ENCODE measurements at regions not wholly inside any gene's neighbourhood (a gene's known extent, or its start where the extent isn't known, plus 50 kb on each side); places are given as distances from the start of the nearest gene placed in this dataset.
"Not testable (repeated sequence)": the region's sequence is repeated elsewhere in the genome, so short reads cannot be mapped to it uniquely, and the experiment has no call there.

- 74 to 84% (median 80%) methylated on average over 10 of the region's 10 CpGs for WGBS, 3 donors
- H3K27ac ChIP-seq (ENCODE audit: low read depth, low read length): no peak overlapping the region
Measured at GRCh38 chr22:47615051-47615450, 852.6 kb downstream of the TBC1D22A start.

GRCh38 chr22:47613606-47614350, 851.3 kb downstream of the TBC1D22A start:
- no peak overlapping the region for H3K27ac ChIP-seq (ENCODE audit: low read depth, low read length)
- 78 to 90% (median 88%) methylated on average over 13 of the region's 13 CpGs for WGBS, 3 donors

GRCh38 chr22:47613181-47613580, 850.7 kb downstream of the TBC1D22A start:
- H3K27ac ChIP-seq (ENCODE audit: low read depth, low read length): not testable (repeated sequence)
- WGBS, 3 donors: 72 to 80% (median 78%) methylated on average over 11 of the region's 11 CpGs

GRCh38 chr22:47612311-47612910, 850.0 kb downstream of the TBC1D22A start:
- 66 to 76% (median 72%) methylated on average over 17 of the region's 17 CpGs for WGBS, 3 donors

GRCh38 chr22:47610764-47611163, 848.3 kb downstream of the TBC1D22A start:
- H3K27ac ChIP-seq (ENCODE audit: low read depth, low read length): no peak overlapping the region
- WGBS, 3 donors: 89 to 93% (median 93%) methylated on average over 9 of the region's 9 CpGs

More at GRCh38 chr22:47612311-47612910, 850.0 kb downstream of the TBC1D22A start:
- H3K27ac ChIP-seq (ENCODE audit: low read depth, low read length): no peak overlapping the region

- WGBS, 3 donors: 85 to 91% (median 87%) methylated on average over 11 to 12 of the region's 12 CpGs
- no peak overlapping the region for H3K27ac ChIP-seq (ENCODE audit: low read depth, low read length)
Measured at GRCh38 chr22:47610281-47610680, 847.8 kb downstream of the TBC1D22A start.

- no peak overlapping the region for H3K27ac ChIP-seq (ENCODE audit: low read depth, low read length)
- WGBS, 3 donors: 64 to 75% (median 67%) methylated on average over 13 of the region's 13 CpGs
Measured at GRCh38 chr22:47609653-47610052, 847.2 kb downstream of the TBC1D22A start.

- WGBS, 3 donors: 67 to 83% (median 80%) methylated on average over 3 of the region's 3 CpGs
- no peak overlapping the region for H3K27ac ChIP-seq (ENCODE audit: low read depth, low read length)
Measured at GRCh38 chr22:47608421-47608820, 846.0 kb downstream of the TBC1D22A start.

GRCh38 chr22:47607486-47607885, 845.0 kb downstream of the TBC1D22A start:
- no peak overlapping the region for H3K27ac ChIP-seq (ENCODE audit: low read depth, low read length)
- WGBS, 3 donors: 86 to 90% (median 87%) methylated on average over 6 to 7 of the region's 7 CpGs

- 78 to 91% (median 90%) methylated on average over 9 of the region's 9 CpGs for WGBS, 3 donors
- H3K27ac ChIP-seq (ENCODE audit: low read depth, low read length): no peak overlapping the region
Measured at GRCh38 chr22:47606426-47606825, 844.0 kb downstream of the TBC1D22A start.

GRCh38 chr22:47605886-47606285, 843.4 kb downstream of the TBC1D22A start:
- 50 to 56% (median 51%) methylated on average over 5 of the region's 5 CpGs for WGBS, 3 donors
- H3K27ac ChIP-seq (ENCODE audit: low read depth, low read length): no peak overlapping the region

- no peak overlapping the region for H3K27ac ChIP-seq (ENCODE audit: low read depth, low read length)
- WGBS, 3 donors: 58 to 66% (median 60%) methylated on average over 15 of the region's 15 CpGs
Measured at GRCh38 chr22:47605441-47605840, 843.0 kb downstream of the TBC1D22A start.

GRCh38 chr22:47604563-47604962, 842.1 kb downstream of the TBC1D22A start:
- no peak overlapping the region for H3K27ac ChIP-seq (ENCODE audit: low read depth, low read length)
- WGBS, 3 donors: 75 to 84% (median 83%) methylated on average over 3 of the region's 3 CpGs

- WGBS, 3 donors: 83 to 99% (median 96%) methylated on average over 3 of the region's 3 CpGs
- H3K27ac ChIP-seq (ENCODE audit: low read depth, low read length): no peak overlapping the region
Measured at GRCh38 chr22:47602732-47603131, 840.3 kb downstream of the TBC1D22A start.

- H3K27ac ChIP-seq (ENCODE audit: low read depth, low read length): no peak overlapping the region
- 64 to 77% (median 70%) methylated on average over 10 of the region's 10 CpGs for WGBS, 3 donors
Measured at GRCh38 chr22:47601666-47602065, 839.2 kb downstream of the TBC1D22A start.

- H3K27ac ChIP-seq (ENCODE audit: low read depth, low read length): no peak overlapping the region
- WGBS, 3 donors: 62 to 73% (median 65%) methylated on average over 16 of the region's 16 CpGs
Measured at GRCh38 chr22:47600791-47601625, 838.6 kb downstream of the TBC1D22A start.

- WGBS, 3 donors: 34 to 76% (median 61%) methylated on average over 9 to 11 of the region's 11 CpGs
- H3K27ac ChIP-seq (ENCODE audit: low read depth, low read length): no peak overlapping the region
Measured at GRCh38 chr22:47600281-47600680, 837.8 kb downstream of the TBC1D22A start.

- H3K27ac ChIP-seq (ENCODE audit: low read depth, low read length): no peak overlapping the region
- 50 to 68% (median 58%) methylated on average over 10 of the region's 10 CpGs for WGBS, 3 donors
Measured at GRCh38 chr22:47599753-47600152, 837.3 kb downstream of the TBC1D22A start.

GRCh38 chr22:47598864-47599263, 836.4 kb downstream of the TBC1D22A start:
- H3K27ac ChIP-seq (ENCODE audit: low read depth, low read length): no peak overlapping the region
- 85 to 94% (median 88%) methylated on average over 6 of the region's 6 CpGs for WGBS, 3 donors
